ENCODE measurements at regions not wholly inside any gene's neighbourhood (a gene's known extent, or its start where the extent isn't known, plus 50 kb on each side); places are given as distances from the start of the nearest gene placed in this dataset.
"Not testable (repeated sequence)": the region's sequence is repeated elsewhere in the genome, so short reads cannot be mapped to it uniquely, and the experiment has no call there.

GRCh38 chr3:26233374-26233773 lies 389.2 kb upstream of the LRRC3B start:
- no peaks in the 10 kb centered on the region for H3K36me3 ChIP-seq
- no peaks in the 10 kb centered on the region for H3K27me3 ChIP-seq
- peaks cover 4% of the 10 kb centered on the region for H3K4me1 ChIP-seq
- no peak for TF ChIP-seq CTCF (IDR thresholded peaks at IDR 0.05)
- no peak for TF ChIP-seq POLR2A (IDR thresholded peaks at IDR 0.05)
- TF ChIP-seq POLR2AphosphoS5 (IDR thresholded peaks at IDR 0.05; ENCODE audit: insufficient read depth in 1 of 2, low read depth in 1 of 2), result no peak
- no peak overlapping the region for H3K27ac ChIP-seq
- no peaks in the 10 kb centered on the region for H3K9me3 ChIP-seq
- DNase-seq (ENCODE audit: extremely low spot score in 2 of 2), result no peak
- intact Hi-C loops (cut with DNase I), result no loop called here
- H3K4me3 ChIP-seq, result no peak overlapping the region

- Histone ChIP-seq H3K27me3 (no peaks in the 10 kb centered on the region), H3K27ac (no peak overlapping the region), H3K9me3 (no peaks in the 10 kb centered on the region), H3K36me3 (no peaks in the 10 kb centered on the region), H3K4me1 (peaks cover 4% of the 10 kb centered on the region), H3K4me3 (no peak overlapping the region)
- intact Hi-C loops (cut with DNase I), result no loop called here
- no peak for DNase-seq (ENCODE audit: extremely low spot score in 2 of 2)
- TF ChIP-seq POLR2AphosphoS5 (IDR thresholded peaks at IDR 0.05; ENCODE audit: insufficient read depth in 1 of 2, low read depth in 1 of 2) (peak in 1 of 2 donors; percentile 82), POLR2A (IDR thresholded peaks at IDR 0.05) (no peak), CTCF (IDR thresholded peaks at IDR 0.05) (no peak)
Observed at GRCh38 chr3:26236531-26236930, 386.0 kb upstream of the LRRC3B start.

- no peaks in the 10 kb centered on the region for H3K9me3 ChIP-seq
- no peak for DNase-seq (ENCODE audit: extremely low spot score in 2 of 2)
- no peak overlapping the region for H3K4me3 ChIP-seq
- peaks cover 4% of the 10 kb centered on the region for H3K4me1 ChIP-seq
- TF ChIP-seq CTCF (IDR thresholded peaks at IDR 0.05), result no peak
- TF ChIP-seq POLR2AphosphoS5 (IDR thresholded peaks at IDR 0.05; ENCODE audit: insufficient read depth in 1 of 2, low read depth in 1 of 2), result no peak
- TF ChIP-seq POLR2A (IDR thresholded peaks at IDR 0.05), result no peak
- intact Hi-C loops (cut with DNase I), result no loop called here
- no peaks in the 10 kb centered on the region for H3K27me3 ChIP-seq
- H3K27ac ChIP-seq, result no peak overlapping the region
- no peaks in the 10 kb centered on the region for H3K36me3 ChIP-seq
Observed at GRCh38 chr3:26237036-26237682, 385.4 kb upstream of the LRRC3B start.

GRCh38 chr3:26244586-26244985 lies 378.0 kb upstream of the LRRC3B start:
- H3K36me3 ChIP-seq; H3K4me3 ChIP-seq; H3K4me1 ChIP-seq; H3K9me3 ChIP-seq; intact Hi-C loops (cut with DNase I); DNase-seq (ENCODE audit: extremely low spot score in 2 of 2); H3K27ac ChIP-seq; H3K27me3 ChIP-seq: not testable (repeated sequence)

GRCh38 chr3:26245236-26245635 lies 377.3 kb upstream of the LRRC3B start:
- Histone ChIP-seq H3K36me3 (no peaks in the 10 kb centered on the region), H3K27ac (no peak overlapping the region), H3K27me3 (no peaks in the 10 kb centered on the region), H3K9me3 (no peaks in the 10 kb centered on the region), H3K4me3 (no peak overlapping the region), H3K4me1 (no peaks in the 10 kb centered on the region)
- intact Hi-C loops (cut with DNase I), result no loop called here
- no peak for TF ChIP-seq CTCF (IDR thresholded peaks at IDR 0.05)
- TF ChIP-seq POLR2AphosphoS5 (IDR thresholded peaks at IDR 0.05; ENCODE audit: insufficient read depth in 1 of 2, low read depth in 1 of 2), result no peak
- no peak for DNase-seq (ENCODE audit: extremely low spot score in 2 of 2)

Measured in vagina (tissue), 2 donors.